Testis (tissue), 2 donors: ENCODE measurements at regions not wholly inside any gene's neighbourhood (a gene's known extent, or its start where the extent isn't known, plus 50 kb on each side); places are given as distances from the start of the nearest gene placed in this dataset.

ENCODE experiments used
- POLR2A ChIP-seq: fragments of 450-650 bp; IDR thresholded peaks from one replicate; pipeline ENCODE4 v1.6.1; 2017; ENCODE audit warnings: antibody characterized with exemption, mild to moderate bottlenecking, moderate library complexity
- TF ChIP-seq, protein P1 (sequence below), 3 experiments: fragments of 450-650 bp in 2 of 3; fragments of 200-600 bp in 1 of 3; sonication (generic) in 1 of 3; IDR thresholded peaks; one replicate each; pipeline ENCODE4 v1.5.1; 2016 to 2019; ENCODE audit warnings: antibody characterized with exemption in 3 of 3, mild to moderate bottlenecking in 2 of 3, moderate library complexity in 1 of 3

- TF ChIP-seq, protein P1, sequence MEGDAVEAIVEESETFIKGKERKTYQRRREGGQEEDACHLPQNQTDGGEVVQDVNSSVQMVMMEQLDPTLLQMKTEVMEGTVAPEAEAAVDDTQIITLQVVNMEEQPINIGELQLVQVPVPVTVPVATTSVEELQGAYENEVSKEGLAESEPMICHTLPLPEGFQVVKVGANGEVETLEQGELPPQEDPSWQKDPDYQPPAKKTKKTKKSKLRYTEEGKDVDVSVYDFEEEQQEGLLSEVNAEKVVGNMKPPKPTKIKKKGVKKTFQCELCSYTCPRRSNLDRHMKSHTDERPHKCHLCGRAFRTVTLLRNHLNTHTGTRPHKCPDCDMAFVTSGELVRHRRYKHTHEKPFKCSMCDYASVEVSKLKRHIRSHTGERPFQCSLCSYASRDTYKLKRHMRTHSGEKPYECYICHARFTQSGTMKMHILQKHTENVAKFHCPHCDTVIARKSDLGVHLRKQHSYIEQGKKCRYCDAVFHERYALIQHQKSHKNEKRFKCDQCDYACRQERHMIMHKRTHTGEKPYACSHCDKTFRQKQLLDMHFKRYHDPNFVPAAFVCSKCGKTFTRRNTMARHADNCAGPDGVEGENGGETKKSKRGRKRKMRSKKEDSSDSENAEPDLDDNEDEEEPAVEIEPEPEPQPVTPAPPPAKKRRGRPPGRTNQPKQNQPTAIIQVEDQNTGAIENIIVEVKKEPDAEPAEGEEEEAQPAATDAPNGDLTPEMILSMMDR (IDR thresholded peaks at IDR 0.05), result no peak
- no peak for TF ChIP-seq POLR2A
Observed at GRCh38 chr10:81251457-81252115, 623.4 kb upstream of the NRG3 start.
